ENCODE measurements at regions not wholly inside any gene's neighbourhood (a gene's known extent, or its start where the extent isn't known, plus 50 kb on each side); places are given as distances from the start of the nearest gene placed in this dataset.

GRCh38 chr1:101388904-101389546 is 152.2 kb downstream of the S1PR1 start:
- intact Hi-C loops (cut with micrococcal nuclease; ENCODE audit: unreplicated experiment), result no loop called here
- in situ Hi-C loops (cut with HindIII; ENCODE audit: low pct_unique_long_range_greater_than_20kb, low sequenced_read_pairs), result no loop called here
- H3K27ac ChIP-seq (ENCODE audit: low read length), result no peak overlapping the region
- no peaks in the 10 kb centered on the region for H3K9me3 ChIP-seq (ENCODE audit: control insufficient read depth, insufficient read depth, low read depth, low read length)
- H3K27me3 ChIP-seq (ENCODE audit: control insufficient read depth, insufficient read depth, low read length), result no peaks in the 10 kb centered on the region
- H3K4me3 ChIP-seq (ENCODE audit: low read depth in 2 of 2, low read length in 2 of 2), result no peak overlapping the region
- no peak for DNase-seq (ENCODE audit: low read depth, low spot score)
- CTCF ChIA-PET, result no interaction called here
- no peaks in the 10 kb centered on the region for H3K4me1 ChIP-seq (ENCODE audit: control insufficient read depth, insufficient read depth, low read length)
- BruUV-seq (replicated peaks), result no TSS peak
- H3K36me3 ChIP-seq (ENCODE audit: control insufficient read depth, insufficient read depth, low read length), result no peaks in the 10 kb centered on the region
- POLR2A ChIA-PET, result no interaction called here
- no peak for ATAC-seq
- no peak for TF ChIP-seq SIN3A (IDR thresholded peaks at IDR 0.05; ENCODE audit: borderline replicate concordance, insufficient read depth, low read depth, low read length)
- no peak for TF ChIP-seq POLR2AphosphoS5 (IDR thresholded peaks at IDR 0.05; ENCODE audit: low read depth, low read length)
- TF ChIP-seq REST (IDR thresholded peaks at IDR 0.05; ENCODE audit: insufficient read depth in 1 of 2, low read depth in 2 of 2, low read length in 1 of 2), result no peak
- TF ChIP-seq TCF7L2 (IDR thresholded peaks at IDR 0.05; ENCODE audit: low read depth, low read length), result no peak
- no peak for TF ChIP-seq CTCF (IDR thresholded peaks at IDR 0.05)

GRCh38 chr1:101389547-101389929 is 152.7 kb downstream of the S1PR1 start:
- intact Hi-C loops (cut with micrococcal nuclease; ENCODE audit: unreplicated experiment), result no loop called here
- CTCF ChIA-PET, result no interaction called here
- BruUV-seq (replicated peaks), result no TSS peak

More at GRCh38 chr1:101389547-101389929, 152.7 kb downstream of the S1PR1 start:
- H3K9me3 ChIP-seq (ENCODE audit: control insufficient read depth, insufficient read depth, low read depth, low read length), result no peaks in the 10 kb centered on the region
- H3K27me3 ChIP-seq (ENCODE audit: control insufficient read depth, insufficient read depth, low read length), result no peaks in the 10 kb centered on the region
- ATAC-seq (no peak), DNase-seq (ENCODE audit: low read depth, low spot score) (no peak)
- no peak overlapping the region for H3K4me3 ChIP-seq (ENCODE audit: low read depth in 2 of 2, low read length in 2 of 2)
- in situ Hi-C loops (cut with HindIII; ENCODE audit: low pct_unique_long_range_greater_than_20kb, low sequenced_read_pairs), result no loop called here
- TF ChIP-seq TCF7L2 (IDR thresholded peaks at IDR 0.05; ENCODE audit: low read depth, low read length) (no peak), POLR2AphosphoS5 (IDR thresholded peaks at IDR 0.05; ENCODE audit: low read depth, low read length) (no peak), REST (IDR thresholded peaks at IDR 0.05; ENCODE audit: insufficient read depth in 1 of 2, low read depth in 2 of 2, low read length in 1 of 2) (no peak), SIN3A (IDR thresholded peaks at IDR 0.05; ENCODE audit: borderline replicate concordance, insufficient read depth, low read depth, low read length) (no peak), CTCF (IDR thresholded peaks at IDR 0.05) (no peak)
- H3K27ac ChIP-seq (ENCODE audit: low read length), result no peak overlapping the region
- no peaks in the 10 kb centered on the region for H3K36me3 ChIP-seq (ENCODE audit: control insufficient read depth, insufficient read depth, low read length)
- POLR2A ChIA-PET, result no interaction called here
- no peaks in the 10 kb centered on the region for H3K4me1 ChIP-seq (ENCODE audit: control insufficient read depth, insufficient read depth, low read length)

All from Panc1 (cell line).